ENCODE measurements at regions not wholly inside any gene's neighbourhood (a gene's known extent, or its start where the extent isn't known, plus 50 kb on each side); places are given as distances from the start of the nearest gene placed in this dataset.

DNA sequence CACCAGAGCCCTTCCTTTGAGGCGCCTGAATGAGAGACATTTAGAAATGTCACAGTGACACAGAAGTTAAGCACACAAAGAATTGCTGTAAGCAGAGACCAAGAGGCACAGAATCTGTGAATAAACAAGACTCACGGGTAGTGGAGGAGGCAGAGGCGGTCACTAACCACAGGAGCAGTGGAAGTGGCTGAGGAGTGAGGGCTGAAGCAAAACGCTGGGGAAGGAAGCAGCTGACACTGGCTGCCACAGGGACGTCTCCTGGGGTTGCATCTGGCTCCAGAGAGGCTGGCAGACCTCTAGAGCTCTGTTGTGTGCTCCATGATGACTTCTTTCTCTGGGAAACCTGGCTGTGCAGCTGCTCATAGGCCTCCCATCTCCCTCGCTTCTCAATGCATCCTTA is 65.0 kb upstream of the SLC2A12 start:
- peak; percentile 40 for ATAC-seq

DNA sequence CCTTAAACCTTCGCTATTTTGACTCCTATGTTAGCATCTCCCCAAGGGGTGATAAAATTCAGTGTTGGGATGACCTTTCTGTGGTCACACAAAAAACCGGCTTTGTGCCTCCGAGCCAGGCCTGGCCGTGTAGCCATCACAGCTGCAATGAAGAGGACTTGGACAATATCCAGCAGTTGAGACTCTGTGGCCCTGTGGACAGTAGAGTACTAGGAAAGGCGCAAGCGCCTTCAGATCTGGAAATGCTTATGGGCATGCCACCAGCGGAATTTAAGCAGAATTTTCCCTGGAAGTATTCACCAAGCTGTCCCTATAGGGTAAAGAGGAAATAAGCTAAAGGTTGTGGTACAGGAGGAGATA is 63.3 kb upstream of the SLC2A12 start:
- DNase-seq, result no peak
- no peak for ATAC-seq

More for the DNA sequence above, 65.0 kb upstream of the SLC2A12 start:
- no peak for DNase-seq

DNA sequence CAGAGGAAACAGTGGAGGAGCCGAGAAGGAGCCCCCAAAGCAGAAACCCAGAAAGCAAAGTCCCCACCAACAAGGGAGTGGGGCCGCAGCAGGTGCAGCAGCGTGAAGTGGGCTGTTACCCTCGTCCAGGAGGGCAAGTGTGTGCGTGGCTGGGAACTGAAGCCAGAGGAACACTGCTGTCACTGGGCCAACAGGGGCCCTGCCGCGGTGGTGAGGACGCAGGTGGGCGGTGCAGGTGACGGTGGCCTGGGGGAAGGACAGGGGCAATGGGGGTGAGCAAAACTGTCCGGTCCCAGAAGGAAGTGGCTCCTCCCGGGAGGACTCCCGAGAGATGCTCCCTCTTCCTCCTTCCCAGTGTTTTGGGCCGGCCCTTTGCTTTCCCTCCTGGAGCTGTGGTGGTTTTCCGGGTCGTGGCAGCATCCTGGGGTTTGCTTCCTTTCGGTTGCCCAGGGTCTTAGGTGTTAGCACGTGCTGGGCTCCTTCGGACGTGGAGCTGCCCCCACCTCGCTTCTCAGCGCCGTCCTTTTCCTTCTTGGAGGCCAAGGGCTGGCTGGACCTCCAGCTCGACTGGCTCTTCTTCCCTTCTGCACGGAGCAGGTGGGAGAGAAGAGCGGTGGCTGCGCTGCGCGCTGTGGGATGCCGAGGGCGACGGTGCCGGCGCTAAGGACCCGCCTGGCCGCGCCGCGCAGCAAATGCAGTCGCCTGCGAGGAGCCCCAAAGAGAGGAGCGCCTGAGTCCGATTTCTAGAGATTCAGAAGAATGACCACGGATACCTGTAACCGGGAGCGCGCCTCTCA is 62.7 kb upstream of the SLC2A12 start:
- no peak for ATAC-seq
- no peak for DNase-seq

DNA sequence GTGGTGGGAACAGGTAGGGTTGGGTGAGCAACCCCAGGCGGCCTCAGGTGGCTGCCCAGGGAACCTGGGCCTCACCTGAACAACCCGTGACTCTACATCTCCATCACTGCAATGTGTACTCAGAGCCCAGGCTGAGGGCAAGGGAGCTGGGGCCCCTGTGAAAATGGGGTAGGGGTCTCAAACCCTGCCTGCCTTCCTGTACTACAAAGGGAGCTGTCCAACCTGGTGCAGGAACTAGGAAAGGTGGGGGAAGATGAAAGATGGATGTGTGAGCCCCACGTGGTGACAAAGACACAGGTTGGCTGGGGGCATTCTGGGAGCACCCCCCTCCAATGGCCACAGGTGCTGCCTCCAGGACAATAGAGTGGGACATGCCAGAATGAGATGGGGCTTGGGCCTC is 62.1 kb upstream of the SLC2A12 start:
- no peak for DNase-seq
- no peak for ATAC-seq

DNA sequence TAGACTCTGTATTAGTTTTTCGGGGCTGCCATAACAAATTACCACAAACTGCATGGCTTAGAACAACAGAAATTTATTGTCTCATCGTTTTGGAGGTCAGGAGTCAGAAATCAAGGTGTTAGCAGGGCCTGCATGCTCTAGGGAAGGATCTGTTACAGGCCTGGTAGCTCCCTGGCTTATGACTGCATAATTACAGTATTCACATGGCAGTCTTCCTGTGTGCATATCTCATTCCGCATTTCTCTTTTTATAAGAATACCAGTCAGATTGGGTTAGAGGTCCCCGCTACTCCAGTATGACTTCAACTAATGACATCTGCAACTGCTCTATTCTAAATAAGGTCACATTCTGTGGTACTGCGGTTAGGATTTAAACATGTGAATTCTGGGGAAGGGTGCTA is 59.3 kb upstream of the SLC2A12 start:
- no peak for DNase-seq
- ATAC-seq, result no peak

DNA sequence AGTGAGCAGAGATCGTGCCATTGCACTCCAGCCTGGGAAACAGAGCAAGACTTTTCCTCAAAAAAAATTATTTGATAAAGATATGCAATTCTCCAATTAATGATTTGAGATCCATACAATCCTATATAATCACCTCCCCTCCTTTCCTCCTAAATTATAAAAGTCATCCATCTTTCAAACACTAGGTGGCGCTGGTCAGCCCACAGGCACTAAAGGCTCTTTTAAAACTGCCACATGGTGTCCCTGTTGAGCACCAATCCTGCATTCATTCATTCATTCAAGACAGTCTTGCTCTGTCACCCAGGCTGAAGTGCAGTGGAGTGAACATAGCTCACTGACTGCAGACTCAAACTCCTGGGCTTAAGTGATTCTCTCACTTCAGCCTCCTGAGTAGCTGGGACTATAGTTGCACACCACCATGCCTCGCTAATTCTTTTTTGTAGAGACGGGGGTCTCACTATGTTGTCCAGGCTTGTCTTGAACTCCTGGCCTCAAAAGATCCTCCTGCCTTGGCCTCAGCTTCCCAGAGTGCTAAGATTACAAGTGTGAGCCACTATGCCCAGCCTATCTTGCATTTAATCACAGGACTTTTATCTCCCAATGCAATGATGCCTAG is 58.7 kb upstream of the SLC2A12 start:
- DNase-seq (peak; percentile 29), ATAC-seq (peak; percentile 37)

DNA sequence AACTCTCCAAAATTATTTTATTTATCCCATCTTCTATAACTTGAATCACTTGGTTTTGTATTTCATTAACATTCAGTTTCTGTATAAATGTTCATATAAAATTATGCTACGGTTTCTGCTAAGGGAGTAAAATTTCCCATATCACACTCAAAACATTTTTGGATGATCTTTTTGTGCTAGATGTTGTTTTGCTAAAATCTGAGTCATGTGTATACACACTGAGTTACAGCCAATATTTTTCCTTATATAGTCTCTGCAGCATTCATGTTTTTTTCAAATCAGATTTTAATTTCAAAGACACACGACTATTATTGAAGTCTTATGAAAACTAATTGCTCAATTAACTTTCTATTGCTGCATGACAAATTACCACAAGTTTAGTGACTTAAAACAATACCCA is 54.3 kb upstream of the SLC2A12 start:
- no peak for DNase-seq

DNA sequence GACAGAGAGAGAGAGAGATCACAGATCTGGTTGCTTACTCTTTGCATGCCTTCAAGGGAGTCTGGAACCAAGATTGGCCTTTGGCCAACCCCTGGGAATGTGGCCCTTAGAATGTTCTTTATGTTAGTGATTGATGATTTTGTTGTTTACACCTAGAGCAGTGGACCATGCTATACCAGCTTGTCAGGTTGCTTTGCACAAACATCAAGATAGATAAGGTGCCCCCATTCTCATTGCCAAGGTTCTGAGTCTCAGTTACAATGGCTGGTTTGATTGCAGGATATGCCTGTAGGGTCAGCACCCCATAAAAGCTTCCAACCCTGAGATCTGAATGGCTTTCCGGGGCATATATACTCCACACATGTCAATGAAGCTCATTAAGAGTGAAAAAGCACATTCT is 53.5 kb upstream of the SLC2A12 start:
- no peak for ATAC-seq
- no peak for DNase-seq

More for the DNA sequence above, 54.3 kb upstream of the SLC2A12 start:
- ATAC-seq, result no peak

DNA sequence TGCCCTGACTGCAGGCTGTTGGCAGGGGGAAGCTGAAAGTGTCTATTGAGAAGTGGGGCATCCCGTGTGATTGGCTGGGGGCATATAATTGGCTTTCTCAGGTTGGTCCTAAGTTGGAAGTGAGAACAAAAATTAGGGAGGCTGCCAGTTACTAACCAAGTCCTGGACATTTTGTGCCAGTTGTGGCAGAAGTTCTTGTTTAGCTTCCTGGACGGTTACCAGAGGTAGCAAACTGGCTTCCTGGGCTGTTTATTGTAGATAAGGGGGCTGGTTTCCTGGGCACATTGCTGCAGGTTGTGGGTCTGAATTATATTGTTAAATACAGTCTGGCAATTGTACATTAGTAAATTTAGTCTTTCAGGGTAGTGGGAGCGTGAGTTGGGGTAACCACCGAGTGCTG is 50.6 kb upstream of the SLC2A12 start:
- ATAC-seq (no peak), DNase-seq (no peak)

Measured in stimulated activated naive CD8-positive, alpha-beta T cell treated with anti-CD3 and anti-CD28 coated beads, Interleukin-15, Interleukin-2, amounts not matched to agents 100 U/mL and 50 U/mL, for 24 hours (primary cell).